ENCODE measurements at regions not wholly inside any gene's neighbourhood (a gene's known extent, or its start where the extent isn't known, plus 50 kb on each side); places are given as distances from the start of the nearest gene placed in this dataset.

DNA sequence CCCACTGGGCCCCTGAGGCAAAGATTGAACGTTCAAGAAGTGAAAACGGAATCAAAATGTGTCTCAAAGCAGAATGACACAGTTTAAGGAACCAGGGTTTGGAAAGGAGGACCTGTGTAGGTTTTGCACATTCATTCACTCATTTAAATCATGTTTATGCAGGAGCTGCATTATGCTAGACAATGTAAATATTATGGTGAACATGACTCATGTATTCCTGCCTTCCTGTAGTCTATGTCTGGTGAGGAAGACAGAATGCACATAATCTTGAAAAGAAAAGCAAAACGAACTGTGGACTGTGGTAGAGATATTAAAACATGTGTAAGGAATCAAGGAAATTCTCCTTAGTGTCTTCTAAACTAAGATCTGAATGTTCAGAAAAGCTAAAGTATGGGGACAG is 311.8 kb upstream of the SMIM31 start:
- intact Hi-C loops (cut with DNase I) = no loop called here

DNA sequence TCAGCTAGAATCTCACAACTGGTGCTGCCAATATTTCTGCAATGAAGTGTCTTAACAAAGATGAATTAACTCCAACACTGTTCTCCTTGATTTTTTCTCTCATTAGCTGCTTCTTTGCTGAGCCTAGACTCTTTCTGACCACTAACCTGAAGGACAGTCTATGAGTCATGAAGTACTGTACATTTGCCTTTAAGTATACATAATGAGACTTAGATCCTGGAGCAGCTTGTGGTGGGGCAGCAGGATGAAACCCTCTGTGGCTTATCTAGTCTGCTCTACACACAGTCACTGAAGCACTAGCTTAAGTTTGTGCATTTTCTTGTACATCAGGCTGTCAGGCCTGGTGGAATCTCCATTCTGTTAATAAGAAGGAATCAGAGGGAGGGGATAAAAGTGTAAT is 307.4 kb upstream of the SMIM31 start:
- TF ChIP-seq CTCF (IDR thresholded peaks at IDR 0.05) (no peak), POLR2A (IDR thresholded peaks at IDR 0.05) (no peak)
- DNase-seq (no peak), ATAC-seq (no peak)
- Histone ChIP-seq H3K27ac (no peak overlapping the region), H3K27me3 (no peaks in the 10 kb centered on the region), H3K9me3 (no peaks in the 10 kb centered on the region), H3K4me1 (no peaks in the 10 kb centered on the region), H3K4me3 (no peak overlapping the region), H3K36me3 (no peaks in the 10 kb centered on the region)
- intact Hi-C loops (cut with DNase I) = no loop called here

More for the DNA sequence above, 311.8 kb upstream of the SMIM31 start:
- DNase-seq = no peak
- Histone ChIP-seq H3K4me1 (no peaks in the 10 kb centered on the region), H3K27me3 (no peaks in the 10 kb centered on the region), H3K27ac (no peak overlapping the region), H3K36me3 (no peaks in the 10 kb centered on the region), H3K9me3 (no peaks in the 10 kb centered on the region), H3K4me3 (no peak overlapping the region)
- WGBS, 4 donors = 48 to 54% (median 50%) methylated on average over 3 of the region's 3 CpGs
- TF ChIP-seq CTCF (IDR thresholded peaks at IDR 0.05) (no peak), POLR2A (IDR thresholded peaks at IDR 0.05) (no peak)
- no peak for ATAC-seq

DNA sequence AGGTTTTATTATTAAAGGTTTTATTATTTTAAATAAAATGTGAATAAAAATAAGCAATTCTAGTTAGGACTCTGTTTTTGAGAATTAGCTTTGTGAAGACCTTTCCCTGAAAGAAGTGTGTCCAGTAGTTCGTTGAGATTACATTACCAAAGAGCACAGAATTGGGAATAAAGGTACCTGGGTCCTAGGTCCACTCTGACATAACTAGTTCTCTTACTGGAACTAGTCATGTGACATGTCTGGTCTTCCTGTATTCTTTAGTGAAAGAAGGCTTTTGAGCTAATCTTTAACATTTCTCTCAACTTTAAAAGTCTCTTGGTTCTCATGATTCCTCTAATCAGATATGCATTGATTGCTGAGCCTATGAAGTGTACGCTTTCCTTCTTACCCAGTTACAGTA is 292.0 kb upstream of the SMIM31 start:
- Histone ChIP-seq H3K36me3 (no peaks in the 10 kb centered on the region), H3K27ac (no peak overlapping the region), H3K27me3 (no peaks in the 10 kb centered on the region), H3K9me3 (peaks cover 0 to 13% (median 0%) of the 10 kb centered on the region in 12 donors), H3K4me3 (no peak overlapping the region), H3K4me1 (no peaks in the 10 kb centered on the region)
- DNase-seq (no peak), ATAC-seq (no peak)
- intact Hi-C loops (cut with DNase I) = no loop called here
- 55 to 57% (median 56%) methylated on average over 2 of the region's 2 CpGs for WGBS, 4 donors
- TF ChIP-seq CTCF (IDR thresholded peaks at IDR 0.05) (no peak), POLR2A (IDR thresholded peaks at IDR 0.05) (no peak)

- Histone ChIP-seq H3K36me3 (no peaks in the 10 kb centered on the region), H3K27ac (no peak overlapping the region), H3K4me1 (no peaks in the 10 kb centered on the region), H3K4me3 (no peak overlapping the region), H3K9me3 (peaks cover 0 to 10% (median 0%) of the 10 kb centered on the region in 12 donors), H3K27me3 (no peaks in the 10 kb centered on the region)
- intact Hi-C loops (cut with DNase I) = no loop called here
- ATAC-seq = no peak
- no peak for DNase-seq
- TF ChIP-seq CTCF (IDR thresholded peaks at IDR 0.05) = no peak
- TF ChIP-seq POLR2A (IDR thresholded peaks at IDR 0.05) = no peak
Observed at GRCh38 chr4:164462471-164462870, 291.5 kb upstream of the SMIM31 start.

Measured in heart left ventricle (tissue), 16 donors.